ENCODE measurements at regions not wholly inside any gene's neighbourhood (a gene's known extent, or its start where the extent isn't known, plus 50 kb on each side); places are given as distances from the start of the nearest gene placed in this dataset.

- DNase-seq = peak; percentile 24
Observed at GRCh38 chr19:46546194-46546896, 50.7 kb upstream of the PNMA8B start.

- no peak for DNase-seq
Observed at GRCh38 chr19:46550684-46551083, 50.4 kb upstream of the CALM3 start.

- DNase-seq = no peak
Observed at GRCh38 chr19:46551164-46551563, 50.0 kb upstream of the CALM3 start.
